Gastroesophageal sphincter (tissue), 3 donors: ENCODE measurements at regions not wholly inside any gene's neighbourhood (a gene's known extent, or its start where the extent isn't known, plus 50 kb on each side); places are given as distances from the start of the nearest gene placed in this dataset.

ENCODE experiments used
- EP300 ChIP-seq: sonication (generic); formaldehyde crosslinking; IDR thresholded peaks from one replicate; pipeline ENCODE4 v1.6.1; 2017; ENCODE audit warnings: antibody characterized with exemption, mild to moderate bottlenecking
- POLR2A ChIP-seq, 2 donors: fragments of 450-650 bp; IDR thresholded peaks; one replicate each; pipeline ENCODE4 v1.6.1; 2017; ENCODE audit warnings: antibody characterized with exemption in 2 of 2, mild to moderate bottlenecking in 2 of 2, moderate library complexity in 1 of 2
- POLR2AphosphoS5 ChIP-seq: sonication (generic); formaldehyde crosslinking; IDR thresholded peaks from one replicate; pipeline ENCODE4 v1.6.1; 2017; ENCODE audit warnings: antibody characterized with exemption
- TF ChIP-seq, protein P1 (sequence below), 4 experiments: fragments of 200-600 bp in 2 of 4; fragments of 450-650 bp in 2 of 4; sonication (generic) in 1 of 4; IDR thresholded peaks; one replicate each; pipeline ENCODE4 v1.5.1; 2017 to 2019; ENCODE audit warnings: antibody characterized with exemption in 4 of 4, mild to moderate bottlenecking in 2 of 4, moderate library complexity in 2 of 4

DNA sequence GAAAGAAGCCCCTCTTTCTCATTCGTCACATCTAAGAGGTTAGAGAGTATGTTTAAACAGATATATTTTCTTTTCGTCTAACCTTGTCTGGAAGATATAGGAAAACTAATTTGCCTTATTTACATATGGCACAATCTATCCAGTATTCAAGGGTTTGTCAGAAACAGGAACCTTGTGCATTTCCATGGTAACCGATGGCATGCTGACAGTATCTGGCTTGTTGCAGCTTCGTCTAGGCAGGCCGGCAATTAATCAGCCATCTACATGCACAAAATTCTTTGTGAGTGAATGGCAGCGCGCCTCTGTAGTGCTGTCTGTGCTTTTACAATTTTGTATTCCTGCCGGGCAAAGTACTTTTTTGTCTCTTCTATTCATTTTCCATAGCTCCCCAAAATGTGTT lies 294.0 kb upstream of the SOX2 start:
- TF ChIP-seq, protein P1, sequence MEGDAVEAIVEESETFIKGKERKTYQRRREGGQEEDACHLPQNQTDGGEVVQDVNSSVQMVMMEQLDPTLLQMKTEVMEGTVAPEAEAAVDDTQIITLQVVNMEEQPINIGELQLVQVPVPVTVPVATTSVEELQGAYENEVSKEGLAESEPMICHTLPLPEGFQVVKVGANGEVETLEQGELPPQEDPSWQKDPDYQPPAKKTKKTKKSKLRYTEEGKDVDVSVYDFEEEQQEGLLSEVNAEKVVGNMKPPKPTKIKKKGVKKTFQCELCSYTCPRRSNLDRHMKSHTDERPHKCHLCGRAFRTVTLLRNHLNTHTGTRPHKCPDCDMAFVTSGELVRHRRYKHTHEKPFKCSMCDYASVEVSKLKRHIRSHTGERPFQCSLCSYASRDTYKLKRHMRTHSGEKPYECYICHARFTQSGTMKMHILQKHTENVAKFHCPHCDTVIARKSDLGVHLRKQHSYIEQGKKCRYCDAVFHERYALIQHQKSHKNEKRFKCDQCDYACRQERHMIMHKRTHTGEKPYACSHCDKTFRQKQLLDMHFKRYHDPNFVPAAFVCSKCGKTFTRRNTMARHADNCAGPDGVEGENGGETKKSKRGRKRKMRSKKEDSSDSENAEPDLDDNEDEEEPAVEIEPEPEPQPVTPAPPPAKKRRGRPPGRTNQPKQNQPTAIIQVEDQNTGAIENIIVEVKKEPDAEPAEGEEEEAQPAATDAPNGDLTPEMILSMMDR (IDR thresholded peaks at IDR 0.05), result no peak
- no peak for TF ChIP-seq POLR2A (IDR thresholded peaks at IDR 0.05)
- no peak for TF ChIP-seq POLR2AphosphoS5
- TF ChIP-seq EP300, result no peak
